ENCODE measurements at regions not wholly inside any gene's neighbourhood (a gene's known extent, or its start where the extent isn't known, plus 50 kb on each side); places are given as distances from the start of the nearest gene placed in this dataset.

GRCh38 chr1:177571076-177571475, 398.8 kb downstream of the SEC16B start:
- Histone ChIP-seq H4K91ac (ENCODE audit: insufficient read depth, low read depth, low read length) (no peak overlapping the region), H3K9me1 (ENCODE audit: insufficient read depth, low read length) (no peaks in the 10 kb centered on the region), H4K5ac (ENCODE audit: low read depth, low read length) (no peak overlapping the region), H3K9me3 (ENCODE audit: control insufficient read depth, insufficient read depth, low read length) (no peaks in the 10 kb centered on the region), H3K14ac (replicated peaks; ENCODE audit: low read depth, low read length) (no peak overlapping the region), H2AK9ac (replicated peaks; ENCODE audit: low read depth, low read length, poor library complexity) (no peak overlapping the region), H2BK20ac (ENCODE audit: low read depth, low read length) (no peak overlapping the region), H3K36me3 (ENCODE audit: control insufficient read depth, insufficient read depth, low read length) (no peaks in the 10 kb centered on the region), H3K9ac (ENCODE audit: low read depth, low read length) (no peak overlapping the region), H3K56ac (ENCODE audit: extremely low read depth, insufficient read depth, low read length) (no peak overlapping the region), H2AK5ac (ENCODE audit: low read depth, low read length) (no peak overlapping the region), H3K4me1 (ENCODE audit: control insufficient read depth, insufficient read depth, low read length) (no peaks in the 10 kb centered on the region), H3K23ac (ENCODE audit: low read depth, low read length) (no peak overlapping the region), H3K18ac (ENCODE audit: low read depth, low read length) (no peak overlapping the region), H4K8ac (ENCODE audit: low read depth in 2 of 2, low read length in 2 of 2) (no peak overlapping the region), H2BK15ac (ENCODE audit: low read depth, low read length) (no peak overlapping the region), H3K79me1 (ENCODE audit: low read depth in 1 of 2, low read length in 2 of 2) (no peaks in the 10 kb centered on the region), H3K4me2 (ENCODE audit: low read depth, low read length) (no peak overlapping the region), H3K4me3 (ENCODE audit: insufficient read depth, low read depth, low read length) (no peak overlapping the region), H3K27ac (ENCODE audit: insufficient read depth, low read length) (no peak overlapping the region), H3K27me3 (ENCODE audit: control insufficient read depth, insufficient read depth, low read length) (no peaks in the 10 kb centered on the region), H2AFZ (replicated peaks; ENCODE audit: low read length, poor library complexity) (no peak overlapping the region), H2BK120ac (ENCODE audit: low read depth, low read length) (no peak overlapping the region), H3K4ac (ENCODE audit: low read depth, low read length) (no peak overlapping the region), H2BK5ac (ENCODE audit: low read depth, low read length, poor library complexity, severe bottlenecking) (no peak overlapping the region), H4K20me1 (ENCODE audit: insufficient read depth, low read length) (no peaks in the 10 kb centered on the region)
- in situ Hi-C loops (cut with MboI; ENCODE audit: low sequenced_read_pairs) (no loop called here), intact Hi-C loops (cut with micrococcal nuclease) (no loop called here), dilution Hi-C loops (cut with HindIII; ENCODE audit: low sequenced_read_pairs, unreplicated experiment) (no loop called here)
- no peak for DNase-seq
- no CpG with 5 or more reads among the region's 1 CpG for WGBS, 2 experiments (ENCODE audit: extremely low coverage in 2 of 2, insufficient read length in 1 of 2)
- BruUV-seq (replicated peaks) = no TSS peak
- CTCF ChIA-PET = no interaction called here
- POLR2A ChIA-PET (ENCODE audit: unreplicated experiment) = no interaction called here
- ATAC-seq (ENCODE audit: low read depth) = no peak
- TF ChIP-seq RFX5 (IDR thresholded peaks at IDR 0.05; ENCODE audit: low read depth, low read length) (no peak), BHLHE40 (IDR thresholded peaks at IDR 0.05; ENCODE audit: low read depth, low read length) (no peak), NFE2L2 (IDR thresholded peaks at IDR 0.05; ENCODE audit: low read depth, low read length) (no peak), USF2 (IDR thresholded peaks at IDR 0.05; ENCODE audit: low read depth, low read length) (no peak), ELK1 (IDR thresholded peaks at IDR 0.05; ENCODE audit: borderline replicate concordance, low read depth, low read length) (no peak), MAZ (IDR thresholded peaks at IDR 0.05; ENCODE audit: borderline replicate concordance, low read depth, low read length) (no peak), RCOR1 (IDR thresholded peaks at IDR 0.05; ENCODE audit: insufficient replicate concordance, low read length) (no peak), SMC3 (IDR thresholded peaks at IDR 0.05; ENCODE audit: low read depth, low read length) (no peak), CTCF (conservative IDR thresholded peaks at IDR 0.05; ENCODE audit: low read depth, low read length) (no peak), POLR2A (IDR thresholded peaks at IDR 0.05; ENCODE audit: low read depth, low read length) (no peak), MAFK (IDR thresholded peaks at IDR 0.05; ENCODE audit: low read depth, low read length) (no peak), FOS (IDR thresholded peaks at IDR 0.05; ENCODE audit: low read depth, low read length) (no peak), MXI1 (IDR thresholded peaks at IDR 0.05; ENCODE audit: borderline replicate concordance, low read depth, low read length) (no peak), CEBPB (IDR thresholded peaks at IDR 0.05; ENCODE audit: low read depth, low read length) (no peak), CHD1 (IDR thresholded peaks at IDR 0.05; ENCODE audit: low read depth, low read length) (no peak), RAD21 (IDR thresholded peaks at IDR 0.05; ENCODE audit: low read length) (no peak)
